OCI-LY7 (cell line): ENCODE measurements at regions not wholly inside any gene's neighbourhood (a gene's known extent, or its start where the extent isn't known, plus 50 kb on each side); places are given as distances from the start of the nearest gene placed in this dataset.

ENCODE experiments used
- EZH2phosphoT487 ChIP-seq: fragments of 200-600 bp; sonication (generic); IDR thresholded peaks from 2 replicates; pipeline ENCODE4 v1.6.1; 2018; ENCODE audit warnings: low read depth, borderline replicate concordance, mild to moderate bottlenecking, mixed run types, antibody characterized with exemption, low read length, moderate library complexity, mixed read lengths
- TF ChIP-seq, protein P1 (sequence below): fragments of 200-600 bp; sonication (generic); conservative IDR thresholded peaks from 2 replicates; pipeline ENCODE4 v1.5.1; 2014; ENCODE audit warnings: mild to moderate bottlenecking, antibody characterized with exemption, low read length, moderate library complexity, mixed read lengths

DNA sequence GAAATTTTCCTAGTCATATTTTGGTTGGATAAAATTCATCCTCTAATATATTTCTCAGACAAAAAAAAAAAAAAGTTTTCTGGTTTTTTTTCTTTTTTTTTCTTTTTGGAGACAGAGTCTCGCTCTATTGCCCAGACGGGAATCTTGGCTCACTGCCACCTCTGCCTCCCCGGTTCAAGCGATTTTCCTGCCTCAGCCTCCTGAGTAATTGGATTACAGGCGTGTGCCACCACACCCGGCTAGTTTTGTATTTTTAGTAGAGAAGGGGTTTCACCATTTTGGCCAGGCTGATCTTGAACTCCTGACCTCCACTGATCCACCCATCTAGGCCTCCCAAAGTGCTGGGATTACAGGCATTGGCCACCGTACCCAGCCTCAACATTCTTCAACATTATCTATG lies 432.7 kb upstream of the PABPC4L start:
- TF ChIP-seq, protein P1, sequence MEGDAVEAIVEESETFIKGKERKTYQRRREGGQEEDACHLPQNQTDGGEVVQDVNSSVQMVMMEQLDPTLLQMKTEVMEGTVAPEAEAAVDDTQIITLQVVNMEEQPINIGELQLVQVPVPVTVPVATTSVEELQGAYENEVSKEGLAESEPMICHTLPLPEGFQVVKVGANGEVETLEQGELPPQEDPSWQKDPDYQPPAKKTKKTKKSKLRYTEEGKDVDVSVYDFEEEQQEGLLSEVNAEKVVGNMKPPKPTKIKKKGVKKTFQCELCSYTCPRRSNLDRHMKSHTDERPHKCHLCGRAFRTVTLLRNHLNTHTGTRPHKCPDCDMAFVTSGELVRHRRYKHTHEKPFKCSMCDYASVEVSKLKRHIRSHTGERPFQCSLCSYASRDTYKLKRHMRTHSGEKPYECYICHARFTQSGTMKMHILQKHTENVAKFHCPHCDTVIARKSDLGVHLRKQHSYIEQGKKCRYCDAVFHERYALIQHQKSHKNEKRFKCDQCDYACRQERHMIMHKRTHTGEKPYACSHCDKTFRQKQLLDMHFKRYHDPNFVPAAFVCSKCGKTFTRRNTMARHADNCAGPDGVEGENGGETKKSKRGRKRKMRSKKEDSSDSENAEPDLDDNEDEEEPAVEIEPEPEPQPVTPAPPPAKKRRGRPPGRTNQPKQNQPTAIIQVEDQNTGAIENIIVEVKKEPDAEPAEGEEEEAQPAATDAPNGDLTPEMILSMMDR = no peak
- TF ChIP-seq EZH2phosphoT487 = no peak
